Activated B cell treated with CpG ODN at 0.5 μM for 24 hours (primary cell): ENCODE measurements at regions not wholly inside any gene's neighbourhood (a gene's known extent, or its start where the extent isn't known, plus 50 kb on each side); places are given as distances from the start of the nearest gene placed in this dataset.

Experiments used
- ATAC-seq: fragments of 200-7000 bp; cut with Tn5 transposase; one replicate; pipeline ENCODE4 v1.10.0; 2021; ENCODE audit warnings: low read depth, mild to moderate bottlenecking, moderate library complexity
- CTCF ChIA-PET: fragments of 350-600 bp; sonication (Branson Sonifier 250); formaldehyde crosslinking; loops from one replicate; lab custom pipeline; 2021; ENCODE audit warnings: antibody characterized with exemption; lab: Charles Lee
- POLR2A ChIA-PET: fragments of 350-600 bp; sonication (Branson Sonifier 250); formaldehyde crosslinking; loops from one replicate; lab custom pipeline; 2021; ENCODE audit warnings: antibody characterized with exemption; lab: Charles Lee
- DNase-seq: peaks from one replicate; pipeline ENCODE4 v3.0.0; 2022
- H3K27ac Mint-ChIP-seq: one replicate; pipeline ENCODE4 v1.8.0; 2020; ENCODE audit warnings: mixed read lengths
- H3K27me3 Mint-ChIP-seq: one replicate; pipeline ENCODE4 v1.8.0; 2021; ENCODE audit warnings: mixed read lengths
- H3K36me3 Mint-ChIP-seq: one replicate; pipeline ENCODE4 v1.8.0; 2021; ENCODE audit warnings: low read depth, mixed read lengths
- H3K4me1 Mint-ChIP-seq: one replicate; pipeline ENCODE4 v1.8.0; 2021; ENCODE audit warnings: mixed read lengths
- H3K4me3 Mint-ChIP-seq: one replicate; pipeline ENCODE4 v1.8.0; 2020; ENCODE audit warnings: mild to moderate bottlenecking, mixed read lengths
- H3K9me3 Mint-ChIP-seq: one replicate; pipeline ENCODE4 v1.8.0; 2020; ENCODE audit warnings: mixed read lengths
- CTCF ChIP-seq: fragments of 200-600 bp; IDR thresholded peaks from one replicate; pipeline ENCODE4 v1.8.0; 2022; ENCODE audit warnings: antibody characterized with exemption, mild to moderate bottlenecking
- intact Hi-C: fragments of 100-400 bp; cut with micrococcal nuclease; formaldehyde crosslinking; loops from one replicate; pipeline ENCODE4 v1.15.1; 2024

GRCh38 chr6:167676666-167677421 lies 149.9 kb upstream of the AFDN start:
- ChIA-PET POLR2A (no interaction called here), CTCF (no interaction called here)
- no peak overlapping the region for H3K27ac Mint-ChIP-seq
- no peak for DNase-seq
- H3K36me3 Mint-ChIP-seq, result no peaks in the 10 kb centered on the region
- H3K4me3 Mint-ChIP-seq, result no peak overlapping the region
- intact Hi-C loops, result no loop called here
- peaks cover 4% of the 10 kb centered on the region for H3K9me3 Mint-ChIP-seq
- no peak for ATAC-seq
- H3K4me1 Mint-ChIP-seq, result no peaks in the 10 kb centered on the region
- no peak for TF ChIP-seq CTCF
- peaks cover 66% of the 10 kb centered on the region for H3K27me3 Mint-ChIP-seq

GRCh38 chr6:167677422-167677789 lies 149.3 kb upstream of the AFDN start:
- ChIA-PET POLR2A (no interaction called here), CTCF (no interaction called here)
- peaks cover 70% of the 10 kb centered on the region for H3K27me3 Mint-ChIP-seq
- intact Hi-C loops, result no loop called here
- H3K36me3 Mint-ChIP-seq, result no peaks in the 10 kb centered on the region
- no peaks in the 10 kb centered on the region for H3K4me1 Mint-ChIP-seq
- TF ChIP-seq CTCF, result no peak
- peaks cover 2% of the 10 kb centered on the region for H3K9me3 Mint-ChIP-seq
- ATAC-seq (no peak), DNase-seq (no peak)
- no peak overlapping the region for H3K27ac Mint-ChIP-seq
- no peak overlapping the region for H3K4me3 Mint-ChIP-seq

- Mint-ChIP-seq H3K4me1 (no peaks in the 10 kb centered on the region), H3K27ac (no peak overlapping the region), H3K27me3 (peaks cover 77% of the 10 kb centered on the region), H3K4me3 (no peak overlapping the region), H3K36me3 (no peaks in the 10 kb centered on the region), H3K9me3 (no peaks in the 10 kb centered on the region)
- ChIA-PET CTCF (no interaction called here), POLR2A (no interaction called here)
- no peak for TF ChIP-seq CTCF
- DNase-seq (no peak), ATAC-seq (no peak)
- intact Hi-C loops, result no loop called here
Observed at GRCh38 chr6:167678102-167679101, 148.3 kb upstream of the AFDN start.

GRCh38 chr6:167679122-167679736 lies 147.5 kb upstream of the AFDN start:
- Mint-ChIP-seq H3K4me3 (no peak overlapping the region), H3K27ac (no peak overlapping the region), H3K36me3 (no peaks in the 10 kb centered on the region), H3K27me3 (peaks cover 80% of the 10 kb centered on the region), H3K9me3 (peaks cover 1% of the 10 kb centered on the region), H3K4me1 (no peaks in the 10 kb centered on the region)
- intact Hi-C loops, result no loop called here
- ATAC-seq (no peak), DNase-seq (no peak)
- no peak for TF ChIP-seq CTCF
- CTCF ChIA-PET, result no interaction called here
- POLR2A ChIA-PET, result no interaction called here
